ENCODE measurements at regions not wholly inside any gene's neighbourhood (a gene's known extent, or its start where the extent isn't known, plus 50 kb on each side); places are given as distances from the start of the nearest gene placed in this dataset.

GRCh38 chr2:104125096-104125495 is 728.8 kb upstream of the POU3F3 start:
- Histone ChIP-seq H3K27me3 (no peaks in the 10 kb centered on the region), H3K4me1 (no peaks in the 10 kb centered on the region), H3K27ac (no peak overlapping the region), H3K4me3 (no peak overlapping the region), H3K9me3 (no peaks in the 10 kb centered on the region), H3K36me3 (no peaks in the 10 kb centered on the region)
- intact Hi-C loops (cut with DNase I), result no loop called here
- DNase-seq (ENCODE audit: extremely low spot score in 2 of 2), result no peak
- TF ChIP-seq, protein P1, sequence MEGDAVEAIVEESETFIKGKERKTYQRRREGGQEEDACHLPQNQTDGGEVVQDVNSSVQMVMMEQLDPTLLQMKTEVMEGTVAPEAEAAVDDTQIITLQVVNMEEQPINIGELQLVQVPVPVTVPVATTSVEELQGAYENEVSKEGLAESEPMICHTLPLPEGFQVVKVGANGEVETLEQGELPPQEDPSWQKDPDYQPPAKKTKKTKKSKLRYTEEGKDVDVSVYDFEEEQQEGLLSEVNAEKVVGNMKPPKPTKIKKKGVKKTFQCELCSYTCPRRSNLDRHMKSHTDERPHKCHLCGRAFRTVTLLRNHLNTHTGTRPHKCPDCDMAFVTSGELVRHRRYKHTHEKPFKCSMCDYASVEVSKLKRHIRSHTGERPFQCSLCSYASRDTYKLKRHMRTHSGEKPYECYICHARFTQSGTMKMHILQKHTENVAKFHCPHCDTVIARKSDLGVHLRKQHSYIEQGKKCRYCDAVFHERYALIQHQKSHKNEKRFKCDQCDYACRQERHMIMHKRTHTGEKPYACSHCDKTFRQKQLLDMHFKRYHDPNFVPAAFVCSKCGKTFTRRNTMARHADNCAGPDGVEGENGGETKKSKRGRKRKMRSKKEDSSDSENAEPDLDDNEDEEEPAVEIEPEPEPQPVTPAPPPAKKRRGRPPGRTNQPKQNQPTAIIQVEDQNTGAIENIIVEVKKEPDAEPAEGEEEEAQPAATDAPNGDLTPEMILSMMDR (IDR thresholded peaks at IDR 0.05), result no peak
- TF ChIP-seq POLR2A (IDR thresholded peaks at IDR 0.05), result no peak
- no peak for TF ChIP-seq POLR2AphosphoS5 (IDR thresholded peaks at IDR 0.05; ENCODE audit: insufficient read depth in 1 of 2, low read depth in 1 of 2)

- Histone ChIP-seq H3K9me3 (no peaks in the 10 kb centered on the region), H3K27me3 (no peaks in the 10 kb centered on the region), H3K4me3 (no peak overlapping the region), H3K27ac (no peak overlapping the region), H3K36me3 (no peaks in the 10 kb centered on the region), H3K4me1 (no peaks in the 10 kb centered on the region)
- intact Hi-C loops (cut with DNase I), result no loop called here
- TF ChIP-seq, protein P1 (IDR thresholded peaks at IDR 0.05), result no peak
- TF ChIP-seq POLR2A (IDR thresholded peaks at IDR 0.05) (no peak), POLR2AphosphoS5 (IDR thresholded peaks at IDR 0.05; ENCODE audit: insufficient read depth in 1 of 2, low read depth in 1 of 2) (no peak)
- no peak for DNase-seq (ENCODE audit: extremely low spot score in 2 of 2)
These were observed 726.7 kb upstream of the POU3F3 start for GRCh38 chr2:104127049-104127770.

DNA sequence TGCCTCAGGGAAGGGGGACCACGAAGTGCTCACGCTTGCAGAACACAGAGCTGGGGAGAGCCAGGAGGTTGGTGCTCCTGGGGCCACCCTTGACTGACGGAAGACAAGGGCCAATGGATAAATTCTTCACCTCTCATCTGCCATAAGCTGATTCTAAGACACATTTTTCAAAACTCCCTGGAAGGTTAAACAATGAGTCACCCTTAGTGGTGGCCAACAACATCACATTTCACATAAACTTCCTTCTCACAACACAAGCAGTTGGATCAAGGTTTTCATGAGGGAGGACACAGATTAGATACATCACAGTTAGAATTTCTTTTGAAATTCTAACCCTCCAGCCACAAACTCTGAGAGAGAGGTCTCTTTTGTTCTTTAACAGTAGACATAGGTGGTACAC is 713.6 kb upstream of the POU3F3 start:
- no peaks in the 10 kb centered on the region for H3K4me1 ChIP-seq
- H3K27ac ChIP-seq, result no peak overlapping the region
- DNase-seq (ENCODE audit: extremely low spot score in 2 of 2), result no peak
- TF ChIP-seq POLR2A (IDR thresholded peaks at IDR 0.05) (no peak), POLR2AphosphoS5 (IDR thresholded peaks at IDR 0.05; ENCODE audit: insufficient read depth in 1 of 2, low read depth in 1 of 2) (no peak)
- TF ChIP-seq, protein P1 (IDR thresholded peaks at IDR 0.05), result no peak
- H3K4me3 ChIP-seq, result no peak overlapping the region
- intact Hi-C loops (cut with DNase I), result no loop called here
- H3K27me3 ChIP-seq, result no peaks in the 10 kb centered on the region
- no peaks in the 10 kb centered on the region for H3K9me3 ChIP-seq
- no peaks in the 10 kb centered on the region for H3K36me3 ChIP-seq

DNA sequence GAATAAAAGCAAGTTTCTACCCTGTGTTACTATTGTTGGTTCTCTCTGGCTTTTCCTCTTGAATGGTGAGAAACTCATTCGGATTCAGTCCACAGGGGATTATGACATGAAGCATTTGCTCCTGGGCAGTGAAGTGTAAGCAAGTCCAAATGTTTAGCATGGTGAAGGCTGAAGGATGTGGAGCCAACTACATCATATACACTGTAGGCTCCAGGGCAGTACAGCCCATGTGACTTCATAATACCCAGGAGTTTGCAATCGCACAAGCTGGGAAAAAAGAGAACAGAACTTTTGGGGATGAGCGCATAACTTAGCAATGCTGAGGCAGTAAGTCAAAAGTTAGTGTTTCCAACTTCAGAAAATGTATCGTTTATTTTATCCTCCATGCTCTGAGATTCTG is 695.7 kb upstream of the POU3F3 start:
- Histone ChIP-seq H3K36me3 (no peaks in the 10 kb centered on the region), H3K4me3 (no peak overlapping the region), H3K27ac (no peak overlapping the region), H3K4me1 (no peaks in the 10 kb centered on the region), H3K9me3 (no peaks in the 10 kb centered on the region), H3K27me3 (no peaks in the 10 kb centered on the region)
- TF ChIP-seq POLR2A (IDR thresholded peaks at IDR 0.05) (no peak), POLR2AphosphoS5 (IDR thresholded peaks at IDR 0.05; ENCODE audit: insufficient read depth in 1 of 2, low read depth in 1 of 2) (no peak)
- TF ChIP-seq, protein P1 (IDR thresholded peaks at IDR 0.05), result no peak
- DNase-seq (ENCODE audit: extremely low spot score in 2 of 2), result no peak
- intact Hi-C loops (cut with DNase I), result no loop called here

DNA sequence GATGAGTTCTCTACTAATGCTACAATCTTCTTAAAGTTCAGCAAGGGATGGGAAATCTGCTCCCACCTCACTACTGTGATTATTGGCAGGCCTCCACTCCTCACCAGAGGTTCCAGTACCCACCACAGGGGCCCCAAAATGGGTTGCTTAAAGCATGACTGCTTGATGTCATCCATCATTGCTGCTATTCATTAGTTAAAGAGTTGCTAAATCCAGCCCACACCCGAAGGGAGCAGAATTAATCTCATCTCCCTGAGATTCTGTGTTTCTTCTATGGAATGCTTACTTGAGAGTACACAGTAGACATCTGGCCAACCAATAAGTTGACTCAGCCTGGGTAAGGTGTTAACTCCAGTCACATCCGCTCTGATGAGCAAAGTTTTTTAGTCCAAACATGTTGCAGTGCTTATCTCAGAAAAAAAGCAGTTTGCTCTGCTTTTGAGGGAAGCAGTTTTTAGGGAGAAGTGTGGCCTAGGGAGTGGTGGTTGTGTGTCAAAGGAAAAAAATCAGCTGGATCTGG is 690.2 kb upstream of the POU3F3 start:
- no peaks in the 10 kb centered on the region for H3K4me1 ChIP-seq
- no peak overlapping the region for H3K27ac ChIP-seq
- no peak for DNase-seq (ENCODE audit: extremely low spot score in 2 of 2)
- no peaks in the 10 kb centered on the region for H3K9me3 ChIP-seq
- no peaks in the 10 kb centered on the region for H3K36me3 ChIP-seq
- H3K4me3 ChIP-seq, result no peak overlapping the region
- intact Hi-C loops (cut with DNase I), result no loop called here
- TF ChIP-seq POLR2AphosphoS5 (IDR thresholded peaks at IDR 0.05; ENCODE audit: insufficient read depth in 1 of 2, low read depth in 1 of 2) (no peak), POLR2A (IDR thresholded peaks at IDR 0.05) (no peak)
- TF ChIP-seq, protein P1 (IDR thresholded peaks at IDR 0.05), result no peak
- no peaks in the 10 kb centered on the region for H3K27me3 ChIP-seq
